Keratinocyte (primary cell): ENCODE measurements at regions not wholly inside any gene's neighbourhood (a gene's known extent, or its start where the extent isn't known, plus 50 kb on each side); places are given as distances from the start of the nearest gene placed in this dataset.

Experiments
- DNase-seq: peaks from one replicate; pipeline ENCODE4 v3.0.0-alpha.2; 2011; ENCODE audit warnings: low read depth, missing footprints, low spot score
- FAIRE-seq: peaks from 2 replicates; lab custom pipeline; 2011; peaks lifted over from hg19 to GRCh38; lab: Jason Lieb, UNC
- H2AFZ ChIP-seq: 2 replicates; pipeline ENCODE4 v1.6.0; 2012; ENCODE audit warnings: low read length, control low read depth, inconsistent platforms; ENCODE audit not compliant: control insufficient read depth
- H3K27ac ChIP-seq: 2 replicates; pipeline ENCODE4 v1.5.1; 2011; ENCODE audit warnings: low read length; ENCODE audit not compliant: control insufficient read depth, insufficient read depth
- H3K27me3 ChIP-seq: 3 replicates; pipeline ENCODE4 v1.6.0; 2011; ENCODE audit warnings: low read length; ENCODE audit not compliant: control insufficient read depth, insufficient read depth; ENCODE audit errors: extremely low read depth
- H3K36me3 ChIP-seq, 2 experiments: 2 replicates in 1 of 2; 3 replicates in 1 of 2; pipeline ENCODE4 v1.5.1; 2011; ENCODE audit warnings: low read length in 2 of 2, mild to moderate bottlenecking in 1 of 2; ENCODE audit not compliant: control insufficient read depth in 2 of 2, insufficient read depth in 2 of 2; ENCODE audit errors: extremely low read depth in 1 of 2
- H3K4me1 ChIP-seq: 3 replicates; pipeline ENCODE4 v1.5.1; 2011; ENCODE audit warnings: low read length; ENCODE audit not compliant: control insufficient read depth, insufficient read depth; ENCODE audit errors: extremely low read depth
- H3K4me2 ChIP-seq: 3 replicates; pipeline ENCODE4 v1.6.0; 2011; ENCODE audit warnings: low read depth, low read length; ENCODE audit not compliant: control insufficient read depth, insufficient read depth; ENCODE audit errors: extremely low read depth
- H3K4me3 ChIP-seq, 3 experiments: fragments of 200-600 bp in 1 of 3; sonication (generic) in 1 of 3; 2 replicates in 2 of 3; 3 replicates in 1 of 3; pipeline ENCODE4 v1.5.1; 2011 to 2016; ENCODE audit warnings: low read length in 3 of 3, mild to moderate bottlenecking in 3 of 3, control low read depth in 2 of 3, inconsistent platforms in 1 of 3, low read depth in 1 of 3, mixed read lengths in 1 of 3, mixed run types in 1 of 3, moderate library complexity in 1 of 3; ENCODE audit not compliant: control insufficient read depth in 2 of 3, insufficient read depth in 2 of 3; ENCODE audit errors: extremely low read depth in 1 of 3
- H3K79me2 ChIP-seq: 2 replicates; pipeline ENCODE4 v1.6.0; 2012; ENCODE audit warnings: low read length; ENCODE audit not compliant: control insufficient read depth, insufficient read depth
- H3K9ac ChIP-seq: 3 replicates; pipeline ENCODE4 v1.6.0; 2011; ENCODE audit warnings: low read length; ENCODE audit not compliant: control insufficient read depth, insufficient read depth; ENCODE audit errors: extremely low read depth
- H3K9me1 ChIP-seq: 3 replicates; pipeline ENCODE4 v1.6.0; 2011; ENCODE audit warnings: low read length; ENCODE audit not compliant: control insufficient read depth, insufficient read depth; ENCODE audit errors: extremely low read depth
- H3K9me3 ChIP-seq: 2 replicates; pipeline ENCODE4 v1.5.1; 2012; ENCODE audit warnings: low read depth, low read length; ENCODE audit not compliant: control insufficient read depth
- H4K20me1 ChIP-seq: 3 replicates; pipeline ENCODE4 v1.6.0; 2011; ENCODE audit warnings: low read length; ENCODE audit not compliant: control insufficient read depth, insufficient read depth; ENCODE audit errors: extremely low read depth
- CTCF ChIP-seq, 3 experiments: IDR thresholded peaks in 1 of 3; conservative IDR thresholded peaks in 1 of 3; optimal IDR thresholded peaks in 1 of 3; 2 replicates in 2 of 3; 3 replicates in 1 of 3; pipeline versions ENCODE3 to v1.5.1; 2011; ENCODE audit warnings: low read length in 3 of 3, mild to moderate bottlenecking in 3 of 3, moderate library complexity in 2 of 3, control low read depth in 1 of 3, inconsistent platforms in 1 of 3; ENCODE audit not compliant: insufficient read depth in 2 of 3; ENCODE audit errors: extremely low read depth in 1 of 3
- EZH2 ChIP-seq: IDR thresholded peaks from one replicate; pipeline ENCODE4 v1.6.1; 2012; ENCODE audit warnings: inconsistent platforms, mild to moderate bottlenecking, low read length, moderate library complexity
- dilution Hi-C: fragments of 300-500 bp; cut with MboI; formaldehyde crosslinking; loops from one replicate; pipeline ENCODE4 v1.7.0; 2020; ENCODE audit warnings: low sequenced_read_pairs; ENCODE audit not compliant: extremely low pct_ligation_motif_present

- Histone ChIP-seq H3K36me3 (no peaks in the 10 kb centered on the region), H3K4me2 (no peak overlapping the region), H3K27ac (no peak overlapping the region), H3K27me3 (no peaks in the 10 kb centered on the region), H3K9ac (no peak overlapping the region), H3K9me3 (no peaks in the 10 kb centered on the region), H3K79me2 (no peaks in the 10 kb centered on the region), H3K9me1 (no peaks in the 10 kb centered on the region), H3K4me1 (no peaks in the 10 kb centered on the region), H4K20me1 (no peaks in the 10 kb centered on the region), H2AFZ (no peak overlapping the region), H3K4me3 (no peak overlapping the region)
- dilution Hi-C loops = no loop called here
- FAIRE-seq (no peak), DNase-seq (no peak)
- no peak for TF ChIP-seq CTCF (optimal IDR thresholded peaks at IDR 0.05 in 1 of 3, IDR thresholded peaks at IDR 0.05 in 1 of 3, conservative IDR thresholded peaks at IDR 0.05 in 1 of 3; ENCODE audit: extremely low read depth in 1 of 3, insufficient read depth in 2 of 3, low read length in 3 of 3)
- TF ChIP-seq EZH2 = no peak
These were observed 85.0 kb downstream of the CHST1 start for GRCh38 chr11:45580399-45580798.

GRCh38 chr11:45578316-45578715 lies 87.1 kb downstream of the CHST1 start:
- DNase-seq (no peak), FAIRE-seq (no peak)
- Histone ChIP-seq H3K9me3 (no peaks in the 10 kb centered on the region), H3K79me2 (no peaks in the 10 kb centered on the region), H3K4me1 (no peaks in the 10 kb centered on the region), H3K27ac (no peak overlapping the region), H3K9me1 (no peaks in the 10 kb centered on the region), H3K9ac (no peak overlapping the region), H2AFZ (no peak overlapping the region), H3K4me3 (no peak overlapping the region), H3K4me2 (no peak overlapping the region), H4K20me1 (no peaks in the 10 kb centered on the region), H3K36me3 (no peaks in the 10 kb centered on the region), H3K27me3 (no peaks in the 10 kb centered on the region)
- TF ChIP-seq EZH2 (no peak), CTCF (optimal IDR thresholded peaks at IDR 0.05 in 1 of 3, IDR thresholded peaks at IDR 0.05 in 1 of 3, conservative IDR thresholded peaks at IDR 0.05 in 1 of 3; ENCODE audit: extremely low read depth in 1 of 3, insufficient read depth in 2 of 3, low read length in 3 of 3) (no peak)
- dilution Hi-C loops = no loop called here
